HG03432 (cell line): ENCODE measurements at regions not wholly inside any gene's neighbourhood (a gene's known extent, or its start where the extent isn't known, plus 50 kb on each side); places are given as distances from the start of the nearest gene placed in this dataset.

ENCODE experiments used
- ATAC-seq: cut with Tn5 transposase; IDR thresholded peaks from one replicate; pipeline ENCODE4 v1.9.1; 2021; ENCODE audit warnings: mild to moderate bottlenecking, moderate library complexity; ENCODE audit not compliant: unreplicated experiment

DNA sequence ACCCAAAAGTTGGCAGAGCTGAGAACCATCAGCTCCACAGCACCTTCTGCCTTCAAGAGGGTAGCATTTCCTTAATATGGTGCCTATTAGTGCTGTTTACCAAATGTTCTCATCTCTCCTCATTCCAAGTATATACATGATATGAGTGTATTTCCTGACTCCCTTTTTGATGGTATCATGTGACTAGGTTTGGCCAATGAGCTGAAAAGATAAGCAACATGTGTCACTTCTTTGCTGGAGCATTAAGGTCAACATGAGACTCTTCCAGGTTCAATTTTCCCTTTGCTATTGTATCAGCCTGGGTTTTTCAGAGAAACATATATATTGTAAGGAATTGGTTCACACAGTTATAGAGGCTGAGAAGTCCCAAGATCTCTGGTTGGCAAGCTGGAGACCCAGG is 310.9 kb downstream of the HRH4 start:
- ATAC-seq, result no peak

DNA sequence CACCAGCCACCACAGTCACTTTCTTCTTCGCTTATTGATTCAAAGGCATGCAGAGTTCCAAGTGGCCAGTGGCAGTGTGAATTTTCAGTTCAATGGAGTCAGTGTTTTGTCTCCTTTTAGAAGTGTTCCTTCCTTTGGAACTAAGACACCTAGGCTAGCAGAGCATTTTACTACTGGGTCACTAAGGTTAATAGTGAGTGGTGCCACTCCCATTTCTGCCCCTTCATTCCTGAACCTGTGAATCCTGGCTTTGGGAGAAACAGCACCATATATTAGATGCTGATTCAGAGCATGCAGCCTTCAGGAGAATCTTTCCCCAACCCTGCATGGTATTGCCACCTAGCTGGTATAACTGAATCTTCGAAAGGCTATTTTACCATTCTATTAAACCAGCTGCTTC is 312.7 kb downstream of the HRH4 start:
- ATAC-seq, result no peak

DNA sequence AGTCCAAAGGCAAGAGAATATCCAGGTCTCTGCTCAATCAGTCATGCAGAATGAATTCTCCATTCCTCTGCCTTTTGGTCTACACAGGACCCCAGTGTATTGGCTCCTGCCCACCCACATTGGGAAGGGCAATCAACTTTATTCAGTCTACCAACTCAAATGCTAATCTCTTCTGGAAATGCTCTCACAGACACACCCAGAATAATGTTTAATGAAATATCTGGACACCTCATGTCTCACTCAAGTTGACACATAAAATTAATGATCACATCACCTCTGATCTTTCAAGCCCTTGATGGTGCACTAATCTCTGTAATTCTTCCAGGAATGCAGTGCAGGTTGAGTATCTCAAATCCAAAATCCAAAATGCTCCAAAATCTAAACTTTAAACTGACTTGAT is 315.6 kb downstream of the HRH4 start:
- no peak for ATAC-seq

DNA sequence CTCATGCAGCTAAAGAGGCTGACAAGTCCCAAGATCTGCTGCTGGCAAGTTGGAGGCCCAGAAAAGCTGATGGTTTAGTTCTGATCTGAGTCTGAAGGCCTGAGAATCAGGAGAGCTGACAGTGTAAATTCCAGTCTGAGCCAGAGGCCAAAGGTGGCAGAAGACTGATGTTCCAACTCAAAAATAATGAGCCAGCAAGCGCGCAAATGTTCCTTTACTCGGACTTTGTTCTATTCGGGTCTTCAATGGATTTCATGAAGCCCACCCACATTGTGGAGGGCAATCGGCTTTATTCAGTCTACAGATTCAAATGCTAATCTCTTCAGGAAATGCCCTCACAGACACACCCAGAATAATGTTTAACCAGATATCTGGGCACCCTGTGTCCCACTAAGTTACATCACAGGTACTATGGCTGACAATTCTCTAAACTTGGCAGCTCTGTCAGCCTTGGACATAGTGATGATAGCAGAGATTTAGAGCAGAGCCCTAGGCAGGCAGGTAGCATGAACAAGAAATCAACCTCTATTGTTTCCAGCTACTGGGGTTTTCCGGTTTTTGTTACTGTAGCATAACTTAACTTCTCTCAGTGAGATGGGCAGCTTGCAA is 318.5 kb downstream of the HRH4 start:
- ATAC-seq, result no peak

DNA sequence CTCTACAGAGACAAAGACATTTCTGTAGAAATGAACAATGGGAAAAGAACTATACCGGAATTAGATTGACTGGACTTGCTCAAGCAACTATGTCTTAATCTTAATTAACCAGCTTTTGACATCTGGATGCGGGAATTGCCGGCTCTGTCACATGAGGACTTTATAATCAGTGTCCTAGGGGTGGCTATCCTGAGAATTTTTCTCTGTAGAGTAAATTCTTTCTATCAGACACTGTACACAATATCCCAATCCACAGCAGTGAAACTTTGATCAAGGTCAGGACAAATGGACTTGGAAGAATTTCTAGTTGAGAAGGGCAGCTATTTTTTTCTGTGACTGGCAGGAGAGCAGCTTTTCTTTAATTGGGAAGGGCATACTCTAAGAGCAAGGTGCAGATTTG is 322.1 kb downstream of the HRH4 start:
- no peak for ATAC-seq

DNA sequence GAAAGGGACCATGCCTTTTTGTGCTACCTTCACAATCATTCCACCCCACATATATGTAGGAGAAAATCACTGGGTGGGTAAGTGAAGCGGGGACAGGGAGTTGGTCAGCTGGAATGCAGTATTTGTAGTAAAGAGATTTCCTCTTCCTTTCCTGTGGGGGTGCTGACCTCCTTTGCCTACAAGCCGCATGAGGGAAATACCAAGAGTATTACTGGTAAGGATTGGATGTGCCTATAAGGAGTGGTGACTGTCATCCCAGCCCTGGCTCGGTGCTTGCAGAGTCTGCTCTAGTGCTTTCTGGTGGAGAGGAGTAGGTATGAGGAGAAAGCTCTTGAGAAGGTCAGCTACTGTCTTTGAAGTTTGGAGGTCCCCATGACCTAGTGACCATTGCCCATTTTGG is 324.6 kb downstream of the HRH4 start:
- ATAC-seq, result no peak

DNA sequence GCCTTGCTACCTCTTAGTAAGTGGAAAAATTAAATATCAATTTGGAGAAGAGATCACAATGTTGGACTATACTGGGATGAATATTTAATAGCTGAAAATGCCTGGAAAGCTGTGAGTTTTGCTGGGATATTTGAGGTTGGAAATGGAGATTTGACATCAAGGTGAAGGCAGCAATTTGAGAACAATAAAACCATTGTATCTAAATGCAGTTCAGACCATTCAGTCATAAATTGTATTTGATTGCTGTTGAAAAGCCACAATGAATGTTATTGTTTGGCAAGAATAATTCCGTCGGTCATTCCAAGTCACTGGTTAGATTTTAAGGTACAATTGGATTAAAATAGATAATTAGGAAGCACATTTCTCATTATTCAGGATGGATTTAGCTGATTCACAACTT is 325.6 kb downstream of the HRH4 start:
- no peak for ATAC-seq

DNA sequence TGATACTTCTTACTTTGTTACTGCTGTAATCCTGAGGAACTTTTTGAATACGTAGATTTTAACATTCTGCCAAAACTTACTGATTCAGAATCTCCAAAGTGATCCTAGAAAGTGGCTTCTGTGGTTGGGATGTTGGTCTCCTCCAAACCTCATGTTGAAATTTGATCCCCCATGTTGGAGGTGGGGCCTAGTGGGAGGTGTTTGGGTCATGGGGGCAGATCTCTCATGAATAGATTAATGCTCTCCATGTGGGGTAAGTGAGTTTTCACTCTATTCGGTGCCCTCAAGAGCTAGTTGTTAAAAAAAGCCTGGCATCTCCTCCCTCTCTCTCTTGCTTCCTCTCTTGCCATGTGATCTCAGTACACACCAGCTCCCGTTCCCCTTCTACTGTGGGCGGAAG is 329.9 kb downstream of the HRH4 start:
- ATAC-seq, result no peak

DNA sequence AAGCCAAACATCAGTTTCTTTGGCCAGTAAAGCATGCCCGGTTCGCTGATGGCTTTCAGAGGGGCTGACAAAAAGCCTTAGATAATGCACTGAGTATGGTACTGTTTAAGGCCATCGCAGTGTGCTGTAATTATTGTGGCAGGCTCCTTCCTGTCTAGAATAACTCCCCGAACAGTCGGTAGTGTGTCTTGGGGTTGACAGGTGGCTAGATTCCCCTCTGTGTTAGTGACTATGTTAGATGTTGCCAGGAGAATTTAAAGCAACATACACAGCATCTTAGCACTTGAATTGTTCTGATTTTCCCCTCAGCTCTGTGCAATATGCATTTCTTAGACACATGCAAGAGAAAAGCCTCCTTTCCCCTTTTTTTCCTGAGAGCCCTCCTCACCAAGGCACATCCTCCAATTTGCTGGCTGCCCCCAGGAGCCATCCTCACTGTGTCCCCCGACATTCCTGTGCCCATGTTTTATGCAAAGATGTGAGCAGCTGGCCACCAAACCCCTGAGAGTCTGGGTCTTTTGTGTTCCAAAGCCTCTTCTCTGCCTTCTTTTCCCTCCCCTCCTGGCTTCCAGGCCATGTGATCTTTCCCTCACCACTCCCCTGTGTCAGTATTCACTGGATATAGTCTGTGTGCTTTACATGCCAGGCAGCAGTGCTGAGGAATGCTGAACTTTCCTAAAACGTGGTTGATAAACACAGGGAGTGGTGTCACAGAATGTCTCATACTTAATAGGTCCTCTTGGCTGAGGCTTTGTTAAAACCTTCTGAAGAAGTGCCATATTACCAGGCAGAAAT is 331.5 kb downstream of the HRH4 start:
- no peak for ATAC-seq

DNA sequence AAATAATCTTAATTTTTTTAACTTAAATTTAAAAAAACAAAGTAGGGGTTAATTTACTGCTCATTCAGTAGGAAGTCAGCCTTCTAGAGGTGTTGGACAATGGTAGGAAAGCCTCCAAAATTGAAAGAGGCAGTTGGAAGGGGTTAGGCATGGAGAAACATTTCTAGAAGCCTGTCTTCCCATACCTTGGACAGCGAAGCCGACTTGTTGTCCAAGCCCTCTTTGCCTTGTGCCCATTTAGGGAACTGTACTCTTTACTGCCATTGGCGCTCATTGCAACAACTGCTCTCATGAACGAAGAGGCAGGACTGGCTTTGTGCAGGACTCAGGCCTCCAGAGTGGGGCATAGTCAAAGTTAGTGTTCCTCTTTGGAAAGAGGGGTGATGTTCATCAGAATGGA is 333.3 kb downstream of the HRH4 start:
- no peak for ATAC-seq

DNA sequence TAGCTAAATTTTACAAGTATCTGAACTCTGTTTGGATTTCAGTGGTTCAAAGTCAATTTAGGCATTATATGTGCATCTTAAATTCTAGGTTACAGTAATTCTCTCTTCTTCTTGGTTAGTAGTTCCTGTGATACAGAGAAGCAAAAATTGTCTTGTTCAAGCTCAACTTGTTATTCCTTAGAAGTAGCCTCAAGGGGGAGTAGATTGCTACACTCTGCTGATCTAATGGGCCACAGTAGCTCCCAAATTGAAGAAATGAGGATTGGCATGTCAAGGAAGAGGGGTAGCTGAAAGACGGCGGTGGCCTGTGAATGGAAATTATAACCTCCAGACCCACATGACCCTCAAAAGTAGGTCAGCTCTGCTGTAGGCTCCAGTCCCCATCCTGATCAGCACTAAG is 334.7 kb downstream of the HRH4 start:
- no peak for ATAC-seq

DNA sequence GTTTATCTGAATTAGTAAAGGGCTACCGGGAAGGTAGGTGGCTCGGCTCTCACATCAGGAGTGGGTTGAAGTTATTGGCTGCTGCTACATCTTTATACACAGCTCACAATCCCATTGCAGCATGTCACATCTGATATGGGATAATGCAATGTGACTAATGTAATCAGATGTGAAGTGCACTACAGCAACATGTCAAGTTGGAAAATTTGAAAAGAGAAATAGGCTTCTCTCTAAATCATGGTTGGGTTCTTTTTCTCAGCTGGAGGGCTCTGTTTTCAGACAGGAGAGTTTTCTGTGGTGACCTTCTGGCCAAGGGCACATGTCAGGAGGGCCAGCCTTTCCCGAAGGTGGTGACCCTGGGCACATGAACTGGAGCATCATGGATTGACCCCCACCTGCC is 337.5 kb downstream of the HRH4 start:
- no peak for ATAC-seq

DNA sequence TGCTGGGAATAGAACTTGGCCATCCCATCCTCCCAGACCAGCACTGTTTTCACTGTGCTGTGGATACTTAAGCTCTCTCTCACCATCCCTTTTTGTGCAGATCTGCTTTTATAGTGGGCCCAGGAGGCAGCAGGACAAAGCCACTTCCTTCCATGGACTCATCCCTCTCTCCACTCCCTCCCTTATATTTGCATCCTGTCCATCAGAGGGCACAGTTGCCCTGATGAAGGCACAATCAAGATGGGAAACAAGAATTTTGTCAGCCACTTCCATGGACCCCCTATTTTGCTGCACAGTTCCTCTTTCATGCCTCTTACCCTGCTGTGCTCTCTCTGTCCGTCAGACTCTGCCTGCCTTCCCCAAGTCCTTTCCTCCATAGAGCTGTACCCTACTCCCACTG is 338.7 kb downstream of the HRH4 start:
- no peak for ATAC-seq

DNA sequence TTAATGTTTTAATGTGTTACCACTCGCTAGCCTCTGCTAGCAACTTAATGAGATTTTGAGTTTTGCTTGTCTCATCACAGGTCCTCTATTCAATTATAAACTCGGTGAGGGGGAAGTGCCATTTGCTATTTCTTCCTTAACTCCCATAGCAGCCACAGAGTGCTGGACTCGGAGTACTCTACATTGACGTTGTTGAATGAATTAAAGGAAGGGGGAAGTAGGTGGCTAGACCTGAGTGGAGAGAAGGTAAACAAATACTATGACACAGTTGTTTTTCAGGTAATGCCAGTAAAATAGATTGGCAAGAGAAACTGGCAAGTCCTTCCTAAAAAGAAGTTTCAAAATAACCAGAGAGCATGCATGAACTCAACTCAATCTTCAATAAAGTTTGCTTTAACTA is 339.3 kb downstream of the HRH4 start:
- no peak for ATAC-seq

DNA sequence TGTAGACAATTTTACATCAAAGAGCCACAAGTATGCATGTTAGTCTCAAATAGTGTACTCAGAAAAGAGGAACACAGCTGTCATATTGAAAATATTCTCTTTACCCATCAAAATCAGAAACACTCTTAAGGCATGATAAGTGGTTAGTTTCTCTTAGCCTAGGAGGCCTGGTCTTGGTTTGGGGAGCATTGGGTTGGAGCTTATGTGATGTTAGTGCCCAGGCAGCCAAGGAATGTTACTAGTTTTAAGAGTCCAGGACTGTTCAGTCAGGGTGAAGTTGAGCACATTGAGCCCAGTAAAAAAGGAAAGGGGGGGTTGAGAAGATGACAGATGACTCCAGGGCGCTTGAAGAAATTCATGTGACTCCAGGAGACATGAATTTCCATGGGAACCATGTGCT is 340.6 kb downstream of the HRH4 start:
- no peak for ATAC-seq

DNA sequence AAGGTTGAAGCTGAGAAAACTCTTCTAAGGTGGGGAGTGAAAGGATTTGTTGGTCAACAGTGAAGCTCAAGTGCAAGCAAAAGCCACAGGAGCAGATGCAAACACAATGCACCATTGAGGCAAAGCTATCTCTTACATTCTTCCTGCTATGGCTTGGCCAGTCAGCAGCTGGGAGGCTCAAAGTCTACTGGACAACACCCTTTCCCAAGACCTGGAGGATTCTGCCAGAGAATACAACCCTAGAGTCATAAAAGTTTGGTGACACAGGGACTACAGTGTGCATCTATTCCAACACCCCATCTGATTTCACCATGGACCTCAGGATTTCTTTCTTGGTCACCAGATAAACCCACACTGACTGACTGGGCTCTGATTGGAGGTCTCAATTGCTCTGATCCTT is 342.0 kb downstream of the HRH4 start:
- ATAC-seq, result no peak

DNA sequence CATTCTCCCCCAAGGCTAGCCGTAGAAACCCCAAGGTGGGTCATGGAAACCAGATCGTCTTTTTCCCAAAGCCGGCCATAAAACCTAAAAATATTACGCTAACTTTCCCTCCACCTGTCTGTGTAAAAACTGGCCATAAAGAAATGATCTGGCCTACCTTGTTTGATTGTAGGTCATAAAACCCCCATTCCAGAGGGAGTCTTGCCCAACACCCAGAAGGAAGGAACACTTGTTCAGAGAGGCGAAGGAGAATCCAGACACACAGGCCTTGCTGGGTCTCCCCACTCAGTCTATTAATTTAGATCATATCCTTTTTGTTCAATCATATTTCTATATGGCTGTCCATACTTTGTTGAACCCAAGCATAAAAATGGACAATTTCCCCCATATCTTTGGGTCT is 344.7 kb downstream of the HRH4 start:
- no peak for ATAC-seq

DNA sequence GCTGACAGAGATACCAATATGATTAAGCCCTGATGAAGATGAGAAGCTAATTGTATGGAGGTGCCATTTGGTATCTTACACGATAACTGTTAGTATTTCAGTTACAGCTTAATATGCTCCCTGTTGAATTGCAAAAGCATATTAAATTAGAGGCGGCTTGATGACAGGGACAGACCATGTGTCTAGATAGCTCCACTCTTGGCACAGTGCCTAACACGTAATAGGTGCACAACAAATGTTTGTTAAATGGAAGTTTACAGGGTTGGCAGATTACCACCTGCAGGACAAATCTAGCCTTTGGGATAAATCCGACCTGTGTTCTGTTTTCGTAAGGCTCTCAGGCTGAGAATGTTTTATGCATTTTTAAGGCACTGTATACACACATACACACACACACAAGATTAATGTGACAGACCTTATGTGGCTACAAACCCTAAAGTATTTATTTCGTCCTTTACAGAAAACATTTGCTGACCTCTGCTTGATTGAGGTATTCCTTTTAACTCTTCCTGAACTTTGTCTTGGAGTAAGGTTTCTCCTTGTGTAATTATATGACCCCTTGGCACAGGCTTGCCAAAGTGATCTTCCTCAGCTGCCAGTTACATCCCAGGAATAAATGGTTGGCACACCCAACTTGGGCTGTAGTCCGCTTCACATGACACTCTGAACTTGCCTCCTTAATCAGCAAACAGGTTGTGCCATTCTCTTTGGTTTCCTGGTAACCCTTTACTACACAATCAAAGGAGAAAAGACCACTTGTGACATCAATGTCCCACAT is 348.9 kb downstream of the HRH4 start:
- no peak for ATAC-seq

DNA sequence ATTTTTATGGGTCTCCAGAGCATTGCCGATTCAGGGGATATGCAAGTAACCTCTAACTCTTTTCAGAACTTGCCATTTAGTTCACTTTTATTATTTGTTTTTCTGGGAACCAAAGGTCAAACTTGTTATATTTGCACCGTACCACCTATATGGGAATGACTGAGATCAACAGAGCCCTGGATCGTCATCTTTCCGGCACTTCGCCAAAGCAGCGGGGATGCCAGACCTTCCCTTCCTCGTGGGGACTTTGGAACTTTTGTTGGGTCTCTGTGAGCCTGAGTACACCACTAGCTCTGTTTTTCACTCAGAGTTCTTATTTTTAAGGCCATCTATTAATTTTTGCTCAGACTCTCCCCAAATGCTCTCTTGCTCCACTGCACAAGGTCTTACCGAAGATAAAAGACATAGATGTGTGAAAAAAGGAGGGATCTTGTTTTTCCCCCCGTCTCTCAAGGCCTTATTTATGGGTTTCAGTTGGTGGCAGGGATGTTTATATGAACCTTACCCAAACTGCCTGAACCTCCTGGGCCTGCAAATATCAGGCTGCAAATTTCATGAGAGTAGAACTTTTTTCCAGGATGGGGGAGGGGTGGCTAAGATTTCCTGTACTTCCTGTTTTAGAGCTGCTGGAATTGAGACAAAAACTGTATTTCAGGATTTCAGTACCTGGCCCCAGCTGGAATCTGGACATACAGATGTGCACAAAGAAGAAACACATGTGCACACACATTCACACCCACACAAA is 350.3 kb downstream of the HRH4 start:
- ATAC-seq, result no peak

DNA sequence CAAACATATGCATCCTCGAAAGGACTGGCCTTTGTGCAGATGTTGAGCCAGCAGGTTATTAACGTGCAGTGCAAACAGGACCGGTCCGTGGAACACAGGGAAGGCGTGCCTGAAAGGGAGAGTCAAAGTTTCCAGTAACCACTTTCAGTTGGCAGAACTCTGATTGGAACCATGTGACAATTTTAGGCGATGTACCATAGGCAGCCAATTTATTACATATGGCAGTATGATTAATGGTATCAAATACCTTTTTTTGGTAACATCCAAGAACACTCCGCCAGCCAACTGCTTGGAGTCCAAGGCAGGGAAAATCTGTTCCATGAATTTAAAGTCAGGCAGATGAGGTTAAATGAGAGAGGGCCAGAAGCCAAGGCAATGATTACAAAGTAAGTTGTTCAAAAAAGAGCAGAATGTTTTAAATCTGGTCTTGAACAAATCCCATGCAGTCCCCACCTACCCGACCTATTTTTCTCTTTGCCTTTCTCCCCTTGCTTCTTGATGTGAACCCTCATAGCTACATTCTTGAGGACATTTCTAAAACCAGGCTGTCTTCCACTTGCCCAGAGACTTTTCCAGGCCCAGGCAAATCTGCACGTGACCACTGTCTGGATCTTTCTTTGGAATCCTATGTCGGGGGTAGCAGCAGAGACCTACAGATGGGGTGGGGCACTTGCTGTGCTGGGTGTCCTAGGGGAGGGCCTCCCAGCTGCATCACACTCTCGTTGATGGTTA is 351.7 kb downstream of the HRH4 start:
- no peak for ATAC-seq

DNA sequence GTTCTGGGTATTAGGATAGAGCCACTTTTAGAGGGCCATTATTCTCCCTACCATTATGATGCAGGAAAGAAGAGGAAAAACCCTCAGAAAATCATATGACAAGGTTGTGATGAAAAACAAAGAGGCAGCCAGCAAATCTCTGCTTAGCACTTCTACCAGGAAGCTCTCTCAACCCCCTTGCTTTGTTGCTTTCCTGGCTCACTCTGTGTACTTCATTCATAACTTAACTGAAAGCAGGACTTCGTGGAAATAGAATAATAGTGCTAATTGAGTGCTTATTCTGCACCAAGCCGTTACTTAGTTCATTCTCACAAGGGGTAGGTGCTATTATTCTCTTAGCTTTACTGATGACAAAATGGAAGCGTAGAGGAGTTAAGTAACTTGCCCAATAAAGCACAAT is 354.1 kb downstream of the HRH4 start:
- no peak for ATAC-seq
